WTC11 (cell line): ENCODE measurements at regions not wholly inside any gene's neighbourhood (a gene's known extent, or its start where the extent isn't known, plus 50 kb on each side); places are given as distances from the start of the nearest gene placed in this dataset.

Experiments used
- ATAC-seq: fragments of 200-7000 bp; cut with Tn5 transposase; 2 replicates; pipeline ENCODE4 v1.10.0; 2021; ENCODE audit warnings: mild to moderate bottlenecking, moderate library complexity
- CTCF ChIA-PET: fragments of 300-600 bp; sonication (Branson Sonifier 250); formaldehyde crosslinking; loops from one replicate; lab custom pipeline; 2021; ENCODE audit warnings: antibody characterized with exemption; lab: Charles Lee
- POLR2A ChIA-PET: fragments of 350-600 bp; sonication (Branson Sonifier 250); formaldehyde crosslinking; loops from one replicate; lab custom pipeline; 2021; ENCODE audit warnings: antibody characterized with exemption; lab: Charles Lee
- DNase-seq: peaks from one replicate; pipeline ENCODE4 v3.0.0; 2021; ENCODE audit warnings: low spot score
- H3K27ac Mint-ChIP-seq: 2 replicates; pipeline ENCODE4 v1.8.0; 2021; ENCODE audit warnings: mixed read lengths
- H3K27me3 Mint-ChIP-seq: 2 replicates; pipeline ENCODE4 v1.8.0; 2021; ENCODE audit warnings: low read depth, mild to moderate bottlenecking, moderate library complexity, mixed read lengths
- H3K36me3 Mint-ChIP-seq: 2 replicates; pipeline ENCODE4 v1.8.0; 2021; ENCODE audit warnings: mixed read lengths
- H3K4me1 Mint-ChIP-seq: 2 replicates; pipeline ENCODE4 v1.8.0; 2022; ENCODE audit warnings: mixed read lengths
- H3K4me3 Mint-ChIP-seq: 2 replicates; pipeline ENCODE4 v1.8.0; 2021; ENCODE audit warnings: mild to moderate bottlenecking, moderate library complexity, mixed read lengths
- H3K9me3 Mint-ChIP-seq: 2 replicates; pipeline ENCODE4 v1.8.0; 2021; ENCODE audit warnings: mixed read lengths
- ELF4 ChIP-seq: sonication (generic); formaldehyde crosslinking; IDR thresholded peaks from 2 replicates; pipeline ENCODE4 v1.8.1; 2022; ENCODE audit warnings: low read depth, mild to moderate bottlenecking, moderate library complexity, missing genetic modification reagents
- FOXJ3 ChIP-seq: sonication (generic); formaldehyde crosslinking; IDR thresholded peaks from 2 replicates; pipeline ENCODE4 v1.9.0; 2021; ENCODE audit warnings: missing genetic modification reagents, mild to moderate bottlenecking, borderline replicate concordance
- GTF2I ChIP-seq: fragments of 250-450 bp; sonication (Bioruptor Pico); conservative IDR thresholded peaks from 2 replicates; pipeline ENCODE4 v1.4.0; 2021; ENCODE audit warnings: mild to moderate bottlenecking
- IRF2 ChIP-seq: sonication (generic); formaldehyde crosslinking; IDR thresholded peaks from 2 replicates; pipeline ENCODE4 v1.8.0; 2022; ENCODE audit warnings: low read depth, missing genetic modification reagents, borderline replicate concordance
- JUN ChIP-seq: sonication (generic); formaldehyde crosslinking; IDR thresholded peaks from 2 replicates; pipeline ENCODE4 v1.8.0; 2023; ENCODE audit warnings: mild to moderate bottlenecking, missing genetic modification reagents
- NR2C2 ChIP-seq: sonication (generic); formaldehyde crosslinking; IDR thresholded peaks from 2 replicates; pipeline ENCODE4 v1.8.0; 2022; ENCODE audit warnings: mild to moderate bottlenecking, missing genetic modification reagents
- OVOL2 ChIP-seq: fragments of 250-450 bp; sonication (Bioruptor Pico); IDR thresholded peaks from 2 replicates; pipeline ENCODE4 v1.9.0; 2021; ENCODE audit warnings: mild to moderate bottlenecking, borderline replicate concordance
- TCF7 ChIP-seq: sonication (generic); formaldehyde crosslinking; IDR thresholded peaks from 2 replicates; pipeline ENCODE4 v1.8.0; 2022; ENCODE audit warnings: mild to moderate bottlenecking, low read depth, missing genetic modification reagents, moderate library complexity
- TP53 ChIP-seq: sonication (generic); formaldehyde crosslinking; IDR thresholded peaks from 2 replicates; pipeline ENCODE4 v1.8.1; 2023; ENCODE audit warnings: mild to moderate bottlenecking, missing genetic modification reagents
- ZNF121 ChIP-seq: sonication (generic); formaldehyde crosslinking; IDR thresholded peaks from 2 replicates; pipeline ENCODE4 v1.8.0; 2023; ENCODE audit warnings: missing genetic modification reagents
- ZNF671 ChIP-seq: fragments of 250-450 bp; sonication (Bioruptor Pico); IDR thresholded peaks from 2 replicates; pipeline ENCODE4 v1.8.0; 2021; ENCODE audit warnings: mild to moderate bottlenecking
- TF ChIP-seq, protein P1 (sequence below): fragments of 250-450 bp; sonication (Bioruptor Pico); conservative IDR thresholded peaks from 2 replicates; pipeline ENCODE4 v1.9.0; 2021; ENCODE audit warnings: mild to moderate bottlenecking
- TF ChIP-seq, protein P2 (sequence below): sonication (generic); formaldehyde crosslinking; IDR thresholded peaks from 2 replicates; pipeline ENCODE4 v1.8.0; 2023; ENCODE audit warnings: missing genetic modification reagents, mild to moderate bottlenecking, borderline replicate concordance
- TF ChIP-seq, protein P3 (sequence below): sonication (generic); formaldehyde crosslinking; IDR thresholded peaks from 2 replicates; pipeline ENCODE4 v1.8.0; 2022; ENCODE audit warnings: mild to moderate bottlenecking, missing genetic modification reagents
- TF ChIP-seq, protein P4 (sequence below): sonication (generic); formaldehyde crosslinking; IDR thresholded peaks from 2 replicates; pipeline ENCODE4 v1.8.0; 2022; ENCODE audit warnings: mild to moderate bottlenecking, missing genetic modification reagents
- TF ChIP-seq, protein P5 (sequence below): sonication (generic); formaldehyde crosslinking; IDR thresholded peaks from 2 replicates; pipeline ENCODE4 v1.8.1; 2023; ENCODE audit warnings: mild to moderate bottlenecking, missing genetic modification reagents
- TF ChIP-seq, protein P6 (sequence below): sonication (generic); formaldehyde crosslinking; IDR thresholded peaks from 2 replicates; pipeline ENCODE4 v1.8.0; 2022; ENCODE audit warnings: mild to moderate bottlenecking, missing genetic modification reagents

DNA sequence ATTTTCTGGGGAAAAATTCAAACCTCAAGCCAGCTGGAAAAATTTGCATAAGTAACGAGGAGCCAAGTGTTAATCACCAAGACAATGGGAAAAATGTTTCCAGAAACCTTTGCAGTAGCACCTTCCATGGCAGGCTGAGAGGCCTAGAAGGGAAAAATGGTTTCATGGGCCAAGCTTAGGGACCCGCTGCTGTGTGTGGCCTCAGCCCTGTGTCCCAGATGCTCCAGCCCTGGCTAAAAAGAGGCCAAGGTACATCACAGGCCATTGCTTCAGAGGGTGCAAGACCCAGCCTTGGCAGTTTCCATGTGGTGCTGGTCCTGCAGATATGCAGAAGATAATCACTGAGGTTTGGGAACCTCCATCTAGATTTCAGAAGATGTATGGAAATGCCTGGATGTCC lies 98.3 kb upstream of the NWD2 start:
- Mint-ChIP-seq H3K9me3 (peaks cover 46% of the 10 kb centered on the region), H3K27ac (no peak overlapping the region), H3K4me3 (no peak overlapping the region), H3K4me1 (peaks cover 15% of the 10 kb centered on the region), H3K36me3 (no peaks in the 10 kb centered on the region), H3K27me3 (no peaks in the 10 kb centered on the region)
- ChIA-PET CTCF (no interaction called here), POLR2A (no interaction called here)
- no peak for ATAC-seq
- TF ChIP-seq TP53 (CRISPR knock-in tag) (no peak), NR2C2 (CRISPR knock-in tag) (no peak), ZNF671 (no peak), IRF2 (CRISPR knock-in tag) (no peak), TCF7 (CRISPR knock-in tag) (no peak), GTF2I (CRISPR knock-in tag) (no peak), JUN (CRISPR knock-in tag) (no peak), ZNF121 (CRISPR knock-in tag) (no peak), FOXJ3 (CRISPR knock-in tag) (no peak), OVOL2 (no peak), ELF4 (CRISPR knock-in tag) (no peak)
- TF ChIP-seq, protein P1, sequence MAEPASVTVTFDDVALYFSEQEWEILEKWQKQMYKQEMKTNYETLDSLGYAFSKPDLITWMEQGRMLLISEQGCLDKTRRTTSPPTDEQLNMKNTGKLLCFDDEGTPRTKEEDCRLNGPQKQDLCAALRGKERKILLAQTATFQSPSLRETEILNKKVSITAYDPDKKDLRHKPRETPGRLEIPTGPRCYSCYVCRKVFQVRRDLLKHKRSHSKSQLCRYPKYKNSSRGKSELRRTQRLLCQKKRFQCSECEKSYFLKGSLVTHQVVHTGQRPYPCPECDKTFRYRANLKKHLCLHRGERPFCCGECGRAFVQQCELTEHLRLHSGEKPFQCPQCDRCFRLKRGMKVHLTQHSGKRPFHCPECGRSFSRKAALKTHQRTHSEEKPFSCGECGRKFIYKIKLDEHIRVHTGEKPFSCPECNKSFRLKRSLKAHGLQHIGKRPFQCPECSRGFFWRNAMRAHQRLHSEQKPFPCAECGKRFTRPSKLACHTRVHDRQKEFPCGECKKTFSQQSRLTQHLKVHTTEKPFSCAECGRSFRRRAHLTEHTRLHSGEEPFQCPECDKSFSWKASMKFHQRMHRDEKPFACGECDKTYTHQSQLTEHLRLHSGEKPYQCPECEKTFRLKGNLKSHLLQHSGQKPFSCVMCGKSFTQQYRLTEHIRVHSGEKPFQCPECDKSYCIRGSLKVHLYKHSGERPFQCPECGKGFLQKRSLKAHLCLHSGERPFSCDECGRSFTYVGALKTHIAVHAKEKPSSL (CRISPR knock-in tag) = no peak
- TF ChIP-seq, protein P2, sequence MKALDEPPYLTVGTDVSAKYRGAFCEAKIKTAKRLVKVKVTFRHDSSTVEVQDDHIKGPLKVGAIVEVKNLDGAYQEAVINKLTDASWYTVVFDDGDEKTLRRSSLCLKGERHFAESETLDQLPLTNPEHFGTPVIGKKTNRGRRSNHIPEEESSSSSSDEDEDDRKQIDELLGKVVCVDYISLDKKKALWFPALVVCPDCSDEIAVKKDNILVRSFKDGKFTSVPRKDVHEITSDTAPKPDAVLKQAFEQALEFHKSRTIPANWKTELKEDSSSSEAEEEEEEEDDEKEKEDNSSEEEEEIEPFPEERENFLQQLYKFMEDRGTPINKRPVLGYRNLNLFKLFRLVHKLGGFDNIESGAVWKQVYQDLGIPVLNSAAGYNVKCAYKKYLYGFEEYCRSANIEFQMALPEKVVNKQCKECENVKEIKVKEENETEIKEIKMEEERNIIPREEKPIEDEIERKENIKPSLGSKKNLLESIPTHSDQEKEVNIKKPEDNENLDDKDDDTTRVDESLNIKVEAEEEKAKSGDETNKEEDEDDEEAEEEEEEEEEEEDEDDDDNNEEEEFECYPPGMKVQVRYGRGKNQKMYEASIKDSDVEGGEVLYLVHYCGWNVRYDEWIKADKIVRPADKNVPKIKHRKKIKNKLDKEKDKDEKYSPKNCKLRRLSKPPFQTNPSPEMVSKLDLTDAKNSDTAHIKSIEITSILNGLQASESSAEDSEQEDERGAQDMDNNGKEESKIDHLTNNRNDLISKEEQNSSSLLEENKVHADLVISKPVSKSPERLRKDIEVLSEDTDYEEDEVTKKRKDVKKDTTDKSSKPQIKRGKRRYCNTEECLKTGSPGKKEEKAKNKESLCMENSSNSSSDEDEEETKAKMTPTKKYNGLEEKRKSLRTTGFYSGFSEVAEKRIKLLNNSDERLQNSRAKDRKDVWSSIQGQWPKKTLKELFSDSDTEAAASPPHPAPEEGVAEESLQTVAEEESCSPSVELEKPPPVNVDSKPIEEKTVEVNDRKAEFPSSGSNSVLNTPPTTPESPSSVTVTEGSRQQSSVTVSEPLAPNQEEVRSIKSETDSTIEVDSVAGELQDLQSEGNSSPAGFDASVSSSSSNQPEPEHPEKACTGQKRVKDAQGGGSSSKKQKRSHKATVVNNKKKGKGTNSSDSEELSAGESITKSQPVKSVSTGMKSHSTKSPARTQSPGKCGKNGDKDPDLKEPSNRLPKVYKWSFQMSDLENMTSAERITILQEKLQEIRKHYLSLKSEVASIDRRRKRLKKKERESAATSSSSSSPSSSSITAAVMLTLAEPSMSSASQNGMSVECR = no peak
- TF ChIP-seq, protein P3, sequence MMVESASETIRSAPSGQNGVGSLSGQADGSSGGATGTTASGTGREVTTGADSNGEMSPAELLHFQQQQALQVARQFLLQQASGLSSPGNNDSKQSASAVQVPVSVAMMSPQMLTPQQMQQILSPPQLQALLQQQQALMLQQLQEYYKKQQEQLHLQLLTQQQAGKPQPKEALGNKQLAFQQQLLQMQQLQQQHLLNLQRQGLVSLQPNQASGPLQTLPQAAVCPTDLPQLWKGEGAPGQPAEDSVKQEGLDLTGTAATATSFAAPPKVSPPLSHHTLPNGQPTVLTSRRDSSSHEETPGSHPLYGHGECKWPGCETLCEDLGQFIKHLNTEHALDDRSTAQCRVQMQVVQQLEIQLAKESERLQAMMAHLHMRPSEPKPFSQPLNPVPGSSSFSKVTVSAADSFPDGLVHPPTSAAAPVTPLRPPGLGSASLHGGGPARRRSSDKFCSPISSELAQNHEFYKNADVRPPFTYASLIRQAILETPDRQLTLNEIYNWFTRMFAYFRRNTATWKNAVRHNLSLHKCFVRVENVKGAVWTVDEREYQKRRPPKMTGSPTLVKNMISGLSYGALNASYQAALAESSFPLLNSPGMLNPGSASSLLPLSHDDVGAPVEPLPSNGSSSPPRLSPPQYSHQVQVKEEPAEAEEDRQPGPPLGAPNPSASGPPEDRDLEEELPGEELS (CRISPR knock-in tag) = no peak
- TF ChIP-seq, protein P4, sequence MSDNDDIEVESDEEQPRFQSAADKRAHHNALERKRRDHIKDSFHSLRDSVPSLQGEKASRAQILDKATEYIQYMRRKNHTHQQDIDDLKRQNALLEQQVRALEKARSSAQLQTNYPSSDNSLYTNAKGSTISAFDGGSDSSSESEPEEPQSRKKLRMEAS (CRISPR knock-in tag) = no peak
- TF ChIP-seq, protein P5, sequence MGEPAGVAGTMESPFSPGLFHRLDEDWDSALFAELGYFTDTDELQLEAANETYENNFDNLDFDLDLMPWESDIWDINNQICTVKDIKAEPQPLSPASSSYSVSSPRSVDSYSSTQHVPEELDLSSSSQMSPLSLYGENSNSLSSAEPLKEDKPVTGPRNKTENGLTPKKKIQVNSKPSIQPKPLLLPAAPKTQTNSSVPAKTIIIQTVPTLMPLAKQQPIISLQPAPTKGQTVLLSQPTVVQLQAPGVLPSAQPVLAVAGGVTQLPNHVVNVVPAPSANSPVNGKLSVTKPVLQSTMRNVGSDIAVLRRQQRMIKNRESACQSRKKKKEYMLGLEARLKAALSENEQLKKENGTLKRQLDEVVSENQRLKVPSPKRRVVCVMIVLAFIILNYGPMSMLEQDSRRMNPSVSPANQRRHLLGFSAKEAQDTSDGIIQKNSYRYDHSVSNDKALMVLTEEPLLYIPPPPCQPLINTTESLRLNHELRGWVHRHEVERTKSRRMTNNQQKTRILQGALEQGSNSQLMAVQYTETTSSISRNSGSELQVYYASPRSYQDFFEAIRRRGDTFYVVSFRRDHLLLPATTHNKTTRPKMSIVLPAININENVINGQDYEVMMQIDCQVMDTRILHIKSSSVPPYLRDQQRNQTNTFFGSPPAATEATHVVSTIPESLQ (CRISPR knock-in tag) = no peak
- TF ChIP-seq, protein P6, sequence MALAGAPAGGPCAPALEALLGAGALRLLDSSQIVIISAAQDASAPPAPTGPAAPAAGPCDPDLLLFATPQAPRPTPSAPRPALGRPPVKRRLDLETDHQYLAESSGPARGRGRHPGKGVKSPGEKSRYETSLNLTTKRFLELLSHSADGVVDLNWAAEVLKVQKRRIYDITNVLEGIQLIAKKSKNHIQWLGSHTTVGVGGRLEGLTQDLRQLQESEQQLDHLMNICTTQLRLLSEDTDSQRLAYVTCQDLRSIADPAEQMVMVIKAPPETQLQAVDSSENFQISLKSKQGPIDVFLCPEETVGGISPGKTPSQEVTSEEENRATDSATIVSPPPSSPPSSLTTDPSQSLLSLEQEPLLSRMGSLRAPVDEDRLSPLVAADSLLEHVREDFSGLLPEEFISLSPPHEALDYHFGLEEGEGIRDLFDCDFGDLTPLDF = no peak
- no peak for DNase-seq
